ENCODE measurements at regions not wholly inside any gene's neighbourhood (a gene's known extent, or its start where the extent isn't known, plus 50 kb on each side); places are given as distances from the start of the nearest gene placed in this dataset.

DNA sequence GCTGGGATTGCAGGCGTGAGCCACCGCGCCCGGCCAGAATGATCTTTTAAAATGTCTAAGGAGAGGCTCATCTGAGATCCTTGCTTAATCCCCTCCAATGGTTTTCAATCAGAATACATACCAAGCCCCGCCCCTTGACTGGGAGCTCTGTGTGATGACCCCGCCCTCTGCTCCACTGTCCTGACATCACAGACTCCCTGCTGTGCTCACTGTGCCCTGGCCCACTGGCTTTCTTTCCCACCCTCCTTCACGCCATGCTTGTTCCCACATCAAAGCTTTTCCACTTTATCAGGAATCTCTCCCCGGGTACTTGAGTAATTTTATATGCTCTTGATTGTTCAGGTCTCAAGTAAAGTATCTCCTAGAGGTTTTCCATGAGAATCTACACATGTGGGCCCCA lies 762.3 kb upstream of the ID2 start:
- TF ChIP-seq, protein P1, sequence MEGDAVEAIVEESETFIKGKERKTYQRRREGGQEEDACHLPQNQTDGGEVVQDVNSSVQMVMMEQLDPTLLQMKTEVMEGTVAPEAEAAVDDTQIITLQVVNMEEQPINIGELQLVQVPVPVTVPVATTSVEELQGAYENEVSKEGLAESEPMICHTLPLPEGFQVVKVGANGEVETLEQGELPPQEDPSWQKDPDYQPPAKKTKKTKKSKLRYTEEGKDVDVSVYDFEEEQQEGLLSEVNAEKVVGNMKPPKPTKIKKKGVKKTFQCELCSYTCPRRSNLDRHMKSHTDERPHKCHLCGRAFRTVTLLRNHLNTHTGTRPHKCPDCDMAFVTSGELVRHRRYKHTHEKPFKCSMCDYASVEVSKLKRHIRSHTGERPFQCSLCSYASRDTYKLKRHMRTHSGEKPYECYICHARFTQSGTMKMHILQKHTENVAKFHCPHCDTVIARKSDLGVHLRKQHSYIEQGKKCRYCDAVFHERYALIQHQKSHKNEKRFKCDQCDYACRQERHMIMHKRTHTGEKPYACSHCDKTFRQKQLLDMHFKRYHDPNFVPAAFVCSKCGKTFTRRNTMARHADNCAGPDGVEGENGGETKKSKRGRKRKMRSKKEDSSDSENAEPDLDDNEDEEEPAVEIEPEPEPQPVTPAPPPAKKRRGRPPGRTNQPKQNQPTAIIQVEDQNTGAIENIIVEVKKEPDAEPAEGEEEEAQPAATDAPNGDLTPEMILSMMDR (IDR thresholded peaks at IDR 0.05 in 4 of 5, conservative IDR thresholded peaks at IDR 0.05 in 1 of 5) = no peak
- no peak for TF ChIP-seq POLR2A (IDR thresholded peaks at IDR 0.05)
